DMS 273 treated with DMSO at 0.1 percent for 48 hours (cell line): ENCODE measurements at regions not wholly inside any gene's neighbourhood (a gene's known extent, or its start where the extent isn't known, plus 50 kb on each side); places are given as distances from the start of the nearest gene placed in this dataset.

ENCODE experiments used
- DNase-seq: peaks from one replicate; lab custom pipeline; 2025; lab: John Stamatoyannopoulos, UW

- DNase-seq = no peak
Observed at GRCh38 chr5:92402956-92403702, 1020.0 kb upstream of the ARRDC3 start.

- no peak for DNase-seq
Observed at GRCh38 chr5:92402045-92402444, 1018.9 kb upstream of the ARRDC3 start.

- peak; percentile 25 for DNase-seq
Observed at GRCh38 chr5:92401492-92401891, 1018.4 kb upstream of the ARRDC3 start.

- no peak for DNase-seq
Observed at GRCh38 chr5:92394936-92395335, 1011.8 kb upstream of the ARRDC3 start.

- no peak for DNase-seq
Observed at GRCh38 chr5:92390657-92391056, 1007.5 kb upstream of the ARRDC3 start.

- DNase-seq = no peak
Observed at GRCh38 chr5:92380069-92380770, 997.1 kb upstream of the ARRDC3 start.

GRCh38 chr5:92378966-92379611 is 996.0 kb upstream of the ARRDC3 start:
- DNase-seq = no peak

GRCh38 chr5:92374859-92375258 is 991.7 kb upstream of the ARRDC3 start:
- no peak for DNase-seq

GRCh38 chr5:92372766-92373165 is 989.6 kb upstream of the ARRDC3 start:
- no peak for DNase-seq

- no peak for DNase-seq
Observed at GRCh38 chr5:92371889-92372235, 988.7 kb upstream of the ARRDC3 start.

GRCh38 chr5:92371171-92371888 is 988.2 kb upstream of the ARRDC3 start:
- DNase-seq = no peak

- no peak for DNase-seq
Observed at GRCh38 chr5:92370032-92370431, 986.9 kb upstream of the ARRDC3 start.

- no peak for DNase-seq
Observed at GRCh38 chr5:92369587-92369986, 986.5 kb upstream of the ARRDC3 start.

- no peak for DNase-seq
Observed at GRCh38 chr5:92364986-92365550, 982.0 kb upstream of the ARRDC3 start.

- no peak for DNase-seq
Observed at GRCh38 chr5:92353107-92354030, 970.3 kb upstream of the ARRDC3 start.

GRCh38 chr5:92337772-92338234 is 954.7 kb upstream of the ARRDC3 start:
- DNase-seq = no peak

GRCh38 chr5:92332039-92332438 is 948.9 kb upstream of the ARRDC3 start:
- no peak for DNase-seq

- DNase-seq = no peak
Observed at GRCh38 chr5:92330365-92330764, 947.2 kb upstream of the ARRDC3 start.

GRCh38 chr5:92329759-92330158 is 946.6 kb upstream of the ARRDC3 start:
- DNase-seq = no peak

GRCh38 chr5:92328584-92329259 is 945.6 kb upstream of the ARRDC3 start:
- no peak for DNase-seq
